K562 (cell line): ENCODE measurements at regions not wholly inside any gene's neighbourhood (a gene's known extent, or its start where the extent isn't known, plus 50 kb on each side); places are given as distances from the start of the nearest gene placed in this dataset.

Experiments
- ATAC-seq: fragments of 200-7000 bp; cut with Tn5 transposase; 3 replicates; pipeline ENCODE4 v1.9.1; 2020; ENCODE audit warnings: moderate library complexity
- BruUV-seq: library from RNA; stranded (reverse); fragments of 400-500 nt; replicated peaks from 2 replicates; lab custom pipeline; 2021; lab: Mats Ljungman, UMichigan
- CTCF ChIA-PET: fragments of 300-600 bp; formaldehyde crosslinking; extraction: SDS; loops from one replicate; lab custom pipeline; 2021; ENCODE audit warnings: low intra/inter-chr PET ratio; lab: Yijun Ruan, JAX
- POLR2A ChIA-PET: fragments of 300-600, 350-650 bp; sonication (Branson Sonifier 250); formaldehyde crosslinking; extraction: SDS; loops from one replicate; lab custom pipeline; 2021; ENCODE audit warnings: antibody characterized with exemption, inconsistent platforms; lab: Yijun Ruan, JAX
- DNase-seq, 4 experiments: peaks; one replicate each; pipeline versions ENCODE4 v3.0.0 to v3.0.0-alpha.2; 2011 to 2018; ENCODE audit warnings: low spot score in 3 of 4, mixed read lengths in 3 of 4; ENCODE audit errors: extremely low read depth in 1 of 4
- FAIRE-seq: peaks from 2 replicates; lab custom pipeline; 2011; peaks lifted over from hg19 to GRCh38; lab: Jason Lieb, UNC
- H2AFZ ChIP-seq: 2 replicates; pipeline ENCODE4 v1.6.0; 2011; ENCODE audit warnings: low read depth, low read length, control low read depth, inconsistent platforms
- H3K27ac ChIP-seq: fragments of 200-600 bp; 3 replicates; pipeline ENCODE4 v1.8.0; 2011; ENCODE audit warnings: low read depth, mild to moderate bottlenecking, control low read depth, inconsistent platforms, low read length, moderate library complexity, mixed read lengths; ENCODE audit errors: extremely low read depth
- H3K27me3 ChIP-seq, 2 experiments: fragments of 300-600 bp in 1 of 2; 2 replicates in 1 of 2; 3 replicates in 1 of 2; pipeline versions ENCODE4 v1.6.0 to v1.8.0; 2011; ENCODE audit warnings: inconsistent platforms in 2 of 2, low read length in 2 of 2, mild to moderate bottlenecking in 1 of 2, mixed read lengths in 1 of 2, moderate library complexity in 1 of 2; ENCODE audit not compliant: control insufficient read depth in 2 of 2, insufficient read depth in 2 of 2
- H3K36me3 ChIP-seq: fragments of 300-600 bp; 3 replicates; pipeline ENCODE4 v1.8.0; 2011; ENCODE audit warnings: mild to moderate bottlenecking, low read length, inconsistent platforms; ENCODE audit not compliant: control insufficient read depth, insufficient read depth
- H3K4me1 ChIP-seq, 2 experiments: fragments of 200-600 bp in 1 of 2; replicated peaks in 1 of 2; 2 replicates in 1 of 2; 3 replicates in 1 of 2; pipeline versions ENCODE4 v1.5.1 to v1.8.0; 2011; ENCODE audit warnings: inconsistent platforms in 2 of 2, low read length in 2 of 2, mild to moderate bottlenecking in 1 of 2, mixed read lengths in 1 of 2, moderate library complexity in 1 of 2; ENCODE audit not compliant: control insufficient read depth in 2 of 2, insufficient read depth in 2 of 2
- H3K4me2 ChIP-seq: 2 replicates; pipeline ENCODE4 v1.6.1; 2011; ENCODE audit warnings: low read length, control low read depth, inconsistent platforms, mixed read lengths; ENCODE audit not compliant: insufficient read depth
- H3K4me3 ChIP-seq: fragments of 200-600 bp; sonication (generic), shearing (Covaris generic); 2 replicates; pipeline ENCODE4 v1.5.1; 2016; ENCODE audit warnings: control low read depth, inconsistent platforms
- H3K79me2 ChIP-seq: fragments of 200-600 bp; 3 replicates; pipeline ENCODE4 v1.8.0; 2011; ENCODE audit warnings: low read length, inconsistent platforms; ENCODE audit not compliant: control insufficient read depth, insufficient read depth
- H3K9ac ChIP-seq, 2 experiments: 2 replicates each; pipeline versions ENCODE4 v1.6.0 to v1.6.1; 2011; ENCODE audit warnings: low read depth in 2 of 2, low read length in 2 of 2, control low read depth in 1 of 2, inconsistent platforms in 1 of 2, mild to moderate bottlenecking in 1 of 2, mixed read lengths in 1 of 2; ENCODE audit not compliant: insufficient read depth in 1 of 2
- H3K9me1 ChIP-seq: one replicate; pipeline ENCODE4 v1.6.0; 2011; ENCODE audit warnings: inconsistent platforms, mild to moderate bottlenecking, low read length, moderate library complexity; ENCODE audit not compliant: control insufficient read depth, insufficient read depth
- H3K9me3 ChIP-seq: replicated peaks from 2 replicates; pipeline ENCODE4 v1.5.1; 2011; ENCODE audit warnings: low read depth, low read length, inconsistent platforms; ENCODE audit not compliant: control insufficient read depth, insufficient read depth
- H4K20me1 ChIP-seq: replicated peaks from 2 replicates; pipeline ENCODE4 v1.6.1; 2011; ENCODE audit warnings: low read length, inconsistent platforms, mixed read lengths; ENCODE audit not compliant: control insufficient read depth, insufficient read depth
- ATF7 ChIP-seq: fragments of 450-650 bp; IDR thresholded peaks from 2 replicates; pipeline ENCODE4 v1.7.1; 2014; ENCODE audit warnings: mild to moderate bottlenecking, moderate library complexity
- BRD4 ChIP-seq: fragments of 200-600 bp; sonication (generic); IDR thresholded peaks from 2 replicates; pipeline ENCODE4 v1.6.1; 2017; ENCODE audit warnings: inconsistent platforms
- FOS ChIP-seq: IDR thresholded peaks from 3 replicates; pipeline ENCODE4 v1.6.1; 2011; ENCODE audit not compliant: insufficient read length; ENCODE audit errors: extremely low read depth
- FOXA3 ChIP-seq, 2 experiments: fragments of 450-650 bp in 1 of 2; sonication (generic) in 1 of 2; formaldehyde crosslinking; IDR thresholded peaks in 1 of 2; conservative IDR thresholded peaks in 1 of 2; 2 replicates each; pipeline versions ENCODE4 v1.4.0 to v1.8.0; 2020 to 2022; ENCODE audit warnings: mild to moderate bottlenecking in 2 of 2, missing genetic modification reagents in 1 of 2
- HEY1 ChIP-seq: fragments of 250-450 bp; sonication (Bioruptor Pico); IDR thresholded peaks from 2 replicates; pipeline ENCODE4 v1.5.0; 2020; ENCODE audit warnings: mild to moderate bottlenecking, moderate library complexity, borderline replicate concordance
- JUND ChIP-seq, 2 experiments: IDR thresholded peaks; 2 replicates in 1 of 2; 3 replicates in 1 of 2; pipeline ENCODE4 v1.6.1; 2011; ENCODE audit warnings: borderline replicate concordance in 2 of 2, low read depth in 2 of 2, low read length in 2 of 2, improper control_type of control experiment in 1 of 2, missing biosample characterization in 1 of 2, missing genetic modification characterization in 1 of 2, missing genetic modification reagents in 1 of 2
- MTA1 ChIP-seq: fragments of 450-650 bp; IDR thresholded peaks from 2 replicates; pipeline ENCODE4 v1.6.1; 2017; ENCODE audit warnings: borderline replicate concordance
- MTA3 ChIP-seq: fragments of 450-650 bp; formaldehyde crosslinking; IDR thresholded peaks from 2 replicates; pipeline ENCODE4 v1.6.1; 2017; ENCODE audit warnings: mild to moderate bottlenecking, borderline replicate concordance
- NR3C1 ChIP-seq: sonication (generic); formaldehyde crosslinking; IDR thresholded peaks from 2 replicates; pipeline ENCODE4 v1.8.1; 2022; ENCODE audit warnings: missing genetic modification reagents
- PML ChIP-seq: IDR thresholded peaks from 2 replicates; pipeline ENCODE4 v1.6.1; 2012; ENCODE audit warnings: low read length, inconsistent platforms
- PYGO2 ChIP-seq: fragments of 450-650 bp; IDR thresholded peaks from 2 replicates; pipeline ENCODE4 v1.6.1; 2016; ENCODE audit warnings: mild to moderate bottlenecking, missing genetic modification characterization, moderate library complexity, missing compliant biosample characterization
- SIRT6 ChIP-seq: IDR thresholded peaks from one replicate; pipeline ENCODE4 v1.6.1; 2012; ENCODE audit warnings: low read depth, mild to moderate bottlenecking, control low read depth, inconsistent platforms, low read length, moderate library complexity
- SIX5 ChIP-seq, 2 experiments: IDR thresholded peaks; 2 replicates each; pipeline ENCODE4 v1.6.1; 2011; ENCODE audit warnings: low read length in 2 of 2, borderline replicate concordance in 1 of 2, low read depth in 1 of 2, mild to moderate bottlenecking in 1 of 2, moderate library complexity in 1 of 2; ENCODE audit not compliant: insufficient read depth in 1 of 2
- TGIF2 ChIP-seq: sonication (generic); formaldehyde crosslinking; IDR thresholded peaks from 2 replicates; pipeline ENCODE4 v1.8.1; 2022; ENCODE audit warnings: mild to moderate bottlenecking, missing genetic modification reagents, moderate library complexity
- TSC22D4 ChIP-seq: fragments of 450-650 bp; IDR thresholded peaks from 2 replicates; pipeline ENCODE4 v1.6.1; 2016; ENCODE audit warnings: missing genetic modification characterization, missing biosample characterization, control low read depth
- ZFP36 ChIP-seq: fragments of 150-350 bp; IDR thresholded peaks from 2 replicates; pipeline ENCODE4 v1.6.1; 2018; ENCODE audit warnings: low read length, low read depth; ENCODE audit not compliant: partially characterized antibody
- WGBS: fragments of 100-300 bp; shearing (Covaris generic); methylation state at CpG from one replicate; pipeline ENCODE4 v1.1.6; 2016; ENCODE audit warnings: low coverage, mixed read lengths; ENCODE audit not compliant: insufficient coverage; ENCODE audit errors: missing lambda C conversion rate; 5-methylcytosine and 5-hydroxymethylcytosine counted together
- in situ Hi-C: fragments of 300-500 bp; cut with MboI; formaldehyde crosslinking; loops from 4 replicates; pipeline ENCODE4 v1.15.0; 2018; ENCODE audit warnings: inconsistent platforms, mixed read lengths
- intact Hi-C: fragments of 100-400 bp; cut with micrococcal nuclease; formaldehyde crosslinking; loops from 2 replicates; pipeline ENCODE4 v1.14.2; 2022
- TF ChIP-seq, protein P1 (sequence below): fragments of 150-350 bp; IDR thresholded peaks from 2 replicates; pipeline ENCODE4 v1.6.1; 2014; ENCODE audit warnings: low read depth, mild to moderate bottlenecking, low read length, borderline replicate concordance
- TF ChIP-seq, protein P2 (sequence below): fragments of 450-650 bp; IDR thresholded peaks from 2 replicates; pipeline ENCODE4 v1.6.1; 2014; ENCODE audit warnings: low read depth, mild to moderate bottlenecking, moderate library complexity, borderline replicate concordance

DNA sequence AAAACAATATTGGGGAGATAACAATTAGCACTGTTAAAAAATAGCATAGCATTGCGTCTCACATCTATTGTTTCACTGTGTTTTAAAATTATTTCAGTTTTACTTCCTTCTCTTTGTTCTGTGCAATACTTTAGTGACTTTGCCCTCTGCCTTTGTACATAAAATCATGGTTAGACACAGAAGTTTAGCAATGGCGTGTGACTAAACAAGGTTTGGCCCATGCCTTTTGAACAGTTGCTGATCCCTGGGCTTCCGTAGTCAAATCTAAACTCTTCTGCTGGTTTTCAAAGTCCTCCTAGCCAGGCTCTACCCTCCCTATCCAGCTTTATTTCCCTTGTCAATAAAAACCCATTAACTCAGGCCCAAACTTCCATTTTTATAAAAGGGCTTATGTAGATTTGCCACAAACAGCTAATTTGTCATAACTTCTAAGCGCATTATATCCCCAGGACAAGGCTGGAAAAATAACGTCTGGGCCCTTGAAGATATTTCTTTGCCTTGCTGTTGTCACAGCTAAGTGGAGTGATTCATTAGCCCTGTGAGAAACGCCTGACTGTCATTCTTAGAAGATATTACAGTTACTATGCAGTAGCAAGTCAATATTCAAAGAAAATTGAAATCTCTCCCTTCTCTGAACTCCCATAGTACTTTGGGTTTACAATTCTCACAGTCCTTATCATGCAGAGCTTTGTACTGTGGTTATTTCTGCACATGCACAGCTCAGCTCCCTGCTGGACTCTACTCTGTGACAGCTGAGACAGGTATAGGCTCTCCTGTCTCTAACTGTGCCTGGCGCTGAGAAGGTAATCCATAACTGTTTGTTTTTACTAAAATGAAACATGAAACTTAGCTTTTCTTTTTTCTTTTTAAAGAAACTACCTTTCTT, 123.4 kb upstream of the SLC24A5 start:
- WGBS, result 1% methylated on average over 7 of the region's 7 CpGs
- intact Hi-C loops (no loop called here), in situ Hi-C loops (no loop called here)
- no peaks in the 10 kb centered on the region for H3K27me3 ChIP-seq
- POLR2A ChIA-PET, result no interaction called here
- H4K20me1 ChIP-seq, result no peaks in the 10 kb centered on the region
- FAIRE-seq (no peak), ATAC-seq (no peak), DNase-seq (no peak)
- no peak overlapping the region for H3K27ac ChIP-seq
- no peaks in the 10 kb centered on the region for H3K9me1 ChIP-seq
- no peak overlapping the region for H2AFZ ChIP-seq
- no peaks in the 10 kb centered on the region for H3K79me2 ChIP-seq
- CTCF ChIA-PET, result no interaction called here
- no peak overlapping the region for H3K4me2 ChIP-seq
- no peak overlapping the region for H3K9ac ChIP-seq
- no peaks in the 10 kb centered on the region for H3K9me3 ChIP-seq
- H3K4me1 ChIP-seq, result no peaks in the 10 kb centered on the region
- no TSS peak for BruUV-seq
- no peaks in the 10 kb centered on the region for H3K36me3 ChIP-seq
- H3K4me3 ChIP-seq, result no peak overlapping the region
- TF ChIP-seq PML, result no peak
- TF ChIP-seq BRD4, result no peak
- TF ChIP-seq TSC22D4 (tag), result no peak
- no peak for TF ChIP-seq FOXA3 (CRISPR knock-in tag; conservative IDR thresholded peaks at IDR 0.05 in 1 of 2, IDR thresholded peaks at IDR 0.05 in 1 of 2)
- TF ChIP-seq SIX5 (IDR thresholded peaks at IDR 0.05; ENCODE audit: borderline replicate concordance in 1 of 2, insufficient read depth in 1 of 2, low read depth in 1 of 2, low read length in 2 of 2), result no peak
- TF ChIP-seq SIRT6, result no peak
- TF ChIP-seq NR3C1, result no peak
- no peak for TF ChIP-seq TGIF2
- no peak for TF ChIP-seq FOS
- TF ChIP-seq JUND (IDR thresholded peaks at IDR 0.05; ENCODE audit: borderline replicate concordance, low read depth, low read length), result no peak
- no peak for TF ChIP-seq JUND (tag; IDR thresholded peaks at IDR 0.05; ENCODE audit: borderline replicate concordance, low read depth, low read length)
- TF ChIP-seq ZFP36, result no peak
- TF ChIP-seq, protein P1, sequence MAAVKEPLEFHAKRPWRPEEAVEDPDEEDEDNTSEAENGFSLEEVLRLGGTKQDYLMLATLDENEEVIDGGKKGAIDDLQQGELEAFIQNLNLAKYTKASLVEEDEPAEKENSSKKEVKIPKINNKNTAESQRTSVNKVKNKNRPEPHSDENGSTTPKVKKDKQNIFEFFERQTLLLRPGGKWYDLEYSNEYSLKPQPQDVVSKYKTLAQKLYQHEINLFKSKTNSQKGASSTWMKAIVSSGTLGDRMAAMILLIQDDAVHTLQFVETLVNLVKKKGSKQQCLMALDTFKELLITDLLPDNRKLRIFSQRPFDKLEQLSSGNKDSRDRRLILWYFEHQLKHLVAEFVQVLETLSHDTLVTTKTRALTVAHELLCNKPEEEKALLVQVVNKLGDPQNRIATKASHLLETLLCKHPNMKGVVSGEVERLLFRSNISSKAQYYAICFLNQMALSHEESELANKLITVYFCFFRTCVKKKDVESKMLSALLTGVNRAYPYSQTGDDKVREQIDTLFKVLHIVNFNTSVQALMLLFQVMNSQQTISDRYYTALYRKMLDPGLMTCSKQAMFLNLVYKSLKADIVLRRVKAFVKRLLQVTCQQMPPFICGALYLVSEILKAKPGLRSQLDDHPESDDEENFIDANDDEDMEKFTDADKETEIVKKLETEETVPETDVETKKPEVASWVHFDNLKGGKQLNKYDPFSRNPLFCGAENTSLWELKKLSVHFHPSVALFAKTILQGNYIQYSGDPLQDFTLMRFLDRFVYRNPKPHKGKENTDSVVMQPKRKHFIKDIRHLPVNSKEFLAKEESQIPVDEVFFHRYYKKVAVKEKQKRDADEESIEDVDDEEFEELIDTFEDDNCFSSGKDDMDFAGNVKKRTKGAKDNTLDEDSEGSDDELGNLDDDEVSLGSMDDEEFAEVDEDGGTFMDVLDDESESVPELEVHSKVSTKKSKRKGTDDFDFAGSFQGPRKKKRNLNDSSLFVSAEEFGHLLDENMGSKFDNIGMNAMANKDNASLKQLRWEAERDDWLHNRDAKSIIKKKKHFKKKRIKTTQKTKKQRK, result no peak
- no peak for TF ChIP-seq ATF7
- no peak for TF ChIP-seq MTA3
- TF ChIP-seq MTA1, result no peak
- TF ChIP-seq PYGO2 (tag), result no peak
- TF ChIP-seq HEY1 (CRISPR knock-in tag), result no peak
- TF ChIP-seq, protein P2, sequence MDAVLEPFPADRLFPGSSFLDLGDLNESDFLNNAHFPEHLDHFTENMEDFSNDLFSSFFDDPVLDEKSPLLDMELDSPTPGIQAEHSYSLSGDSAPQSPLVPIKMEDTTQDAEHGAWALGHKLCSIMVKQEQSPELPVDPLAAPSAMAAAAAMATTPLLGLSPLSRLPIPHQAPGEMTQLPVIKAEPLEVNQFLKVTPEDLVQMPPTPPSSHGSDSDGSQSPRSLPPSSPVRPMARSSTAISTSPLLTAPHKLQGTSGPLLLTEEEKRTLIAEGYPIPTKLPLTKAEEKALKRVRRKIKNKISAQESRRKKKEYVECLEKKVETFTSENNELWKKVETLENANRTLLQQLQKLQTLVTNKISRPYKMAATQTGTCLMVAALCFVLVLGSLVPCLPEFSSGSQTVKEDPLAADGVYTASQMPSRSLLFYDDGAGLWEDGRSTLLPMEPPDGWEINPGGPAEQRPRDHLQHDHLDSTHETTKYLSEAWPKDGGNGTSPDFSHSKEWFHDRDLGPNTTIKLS, result no peak
